ENCODE measurements at regions not wholly inside any gene's neighbourhood (a gene's known extent, or its start where the extent isn't known, plus 50 kb on each side); places are given as distances from the start of the nearest gene placed in this dataset.

GRCh38 chr9:134535171-134535570 is 106.4 kb upstream of the COL5A1 start:
- no peak overlapping the region for H3K27ac ChIP-seq
- WGBS, 3 donors, result 86 to 89% (median 87%) methylated on average over 9 of the region's 9 CpGs

GRCh38 chr9:134536101-134536900 is 105.3 kb upstream of the COL5A1 start:
- Histone ChIP-seq H3K27ac (no peak overlapping the region), H3K36me3 (no peaks in the 10 kb centered on the region), H3K4me1 (ENCODE audit: insufficient read depth) (no peaks in the 10 kb centered on the region), H3K9me3 (no peaks in the 10 kb centered on the region), H3K27me3 (no peaks in the 10 kb centered on the region), H3K4me3 (no peak overlapping the region)
- TF ChIP-seq EP300 (IDR thresholded peaks at IDR 0.05) (no peak), CTCF (IDR thresholded peaks at IDR 0.05) (no peak), POLR2A (IDR thresholded peaks at IDR 0.05) (no peak)
- intact Hi-C loops (cut with DNase I), result no loop called here
- WGBS, 3 donors, result 67 to 75% (median 72%) methylated on average over 21 to 22 of the region's 22 CpGs
- no peak for DNase-seq

More at GRCh38 chr9:134535171-134535570, 106.4 kb upstream of the COL5A1 start:
- intact Hi-C loops (cut with DNase I), result no loop called here
- Histone ChIP-seq H3K9me3 (no peaks in the 10 kb centered on the region), H3K36me3 (no peaks in the 10 kb centered on the region), H3K4me1 (ENCODE audit: insufficient read depth) (no peaks in the 10 kb centered on the region), H3K27me3 (no peaks in the 10 kb centered on the region), H3K4me3 (no peak overlapping the region)
- no peak for DNase-seq
- TF ChIP-seq POLR2A (IDR thresholded peaks at IDR 0.05) (no peak), EP300 (IDR thresholded peaks at IDR 0.05) (no peak), CTCF (IDR thresholded peaks at IDR 0.05) (no peak)

GRCh38 chr9:134536931-134537330 is 104.7 kb upstream of the COL5A1 start:
- DNase-seq, result no peak
- H3K4me1 ChIP-seq (ENCODE audit: insufficient read depth), result no peaks in the 10 kb centered on the region
- H3K36me3 ChIP-seq, result no peaks in the 10 kb centered on the region
- H3K27ac ChIP-seq, result no peak overlapping the region
- TF ChIP-seq CTCF (IDR thresholded peaks at IDR 0.05) (no peak), EP300 (IDR thresholded peaks at IDR 0.05) (no peak), POLR2A (IDR thresholded peaks at IDR 0.05) (no peak)
- no peaks in the 10 kb centered on the region for H3K27me3 ChIP-seq
- no peaks in the 10 kb centered on the region for H3K9me3 ChIP-seq
- WGBS, 3 donors, result 92 to 94% (median 92%) methylated on average over 14 of the region's 14 CpGs
- intact Hi-C loops (cut with DNase I), result no loop called here
- H3K4me3 ChIP-seq, result no peak overlapping the region

GRCh38 chr9:134537951-134538641 is 103.5 kb upstream of the COL5A1 start:
- no peak for DNase-seq
- Histone ChIP-seq H3K36me3 (no peaks in the 10 kb centered on the region), H3K27me3 (no peaks in the 10 kb centered on the region), H3K27ac (no peak overlapping the region), H3K9me3 (no peaks in the 10 kb centered on the region), H3K4me3 (no peak overlapping the region), H3K4me1 (ENCODE audit: insufficient read depth) (no peaks in the 10 kb centered on the region)
- intact Hi-C loops (cut with DNase I), result no loop called here
- 43 to 55% (median 43%) methylated on average over 21 of the region's 21 CpGs for WGBS, 3 donors
- TF ChIP-seq POLR2A (IDR thresholded peaks at IDR 0.05), result no peak

All from ovary (tissue), 7 donors.